ENCODE measurements at regions not wholly inside any gene's neighbourhood (a gene's known extent, or its start where the extent isn't known, plus 50 kb on each side); places are given as distances from the start of the nearest gene placed in this dataset.

GRCh38 chr1:165067829-165068228, 288.7 kb downstream of the LMX1A start:
- in situ Hi-C loops (cut with HindIII; ENCODE audit: low sequenced_read_pairs), result no loop called here
- H3K4me3 ChIP-seq (ENCODE audit: low read depth, low read length), result no peak overlapping the region
- TF ChIP-seq CTCF (IDR thresholded peaks at IDR 0.05; ENCODE audit: low read depth, low read length, missing control alignments), result no peak
- DNase-seq (ENCODE audit: low read depth), result no peak

GRCh38 chr1:165063181-165063965, 293.1 kb downstream of the LMX1A start:
- H3K4me3 ChIP-seq (ENCODE audit: low read depth, low read length), result no peak overlapping the region
- no peak for TF ChIP-seq CTCF (IDR thresholded peaks at IDR 0.05; ENCODE audit: low read depth, low read length, missing control alignments)
- no peak for DNase-seq (ENCODE audit: low read depth)
- in situ Hi-C loops (cut with HindIII; ENCODE audit: low sequenced_read_pairs), result no loop called here

GRCh38 chr1:165062346-165062745, 294.2 kb downstream of the LMX1A start:
- no peak for DNase-seq (ENCODE audit: low read depth)
- H3K4me3 ChIP-seq (ENCODE audit: low read depth, low read length), result no peak overlapping the region
- no peak for TF ChIP-seq CTCF (IDR thresholded peaks at IDR 0.05; ENCODE audit: low read depth, low read length, missing control alignments)
- in situ Hi-C loops (cut with HindIII; ENCODE audit: low sequenced_read_pairs), result no loop called here

GRCh38 chr1:165060285-165060793, 296.2 kb downstream of the LMX1A start:
- no peak for DNase-seq (ENCODE audit: low read depth)
- in situ Hi-C loops (cut with HindIII; ENCODE audit: low sequenced_read_pairs), result no loop called here
- H3K4me3 ChIP-seq (ENCODE audit: low read depth, low read length), result no peak overlapping the region
- TF ChIP-seq CTCF (IDR thresholded peaks at IDR 0.05; ENCODE audit: low read depth, low read length, missing control alignments), result no peak

- in situ Hi-C loops (cut with HindIII; ENCODE audit: low sequenced_read_pairs), result no loop called here
- no peak for DNase-seq (ENCODE audit: low read depth)
- no peak overlapping the region for H3K4me3 ChIP-seq (ENCODE audit: low read depth, low read length)
- no peak for TF ChIP-seq CTCF (IDR thresholded peaks at IDR 0.05; ENCODE audit: low read depth, low read length, missing control alignments)
Observed at GRCh38 chr1:165057956-165058355, 298.6 kb downstream of the LMX1A start.

- no peak for TF ChIP-seq CTCF (IDR thresholded peaks at IDR 0.05; ENCODE audit: low read depth, low read length, missing control alignments)
- in situ Hi-C loops (cut with HindIII; ENCODE audit: low sequenced_read_pairs), result no loop called here
- no peak overlapping the region for H3K4me3 ChIP-seq (ENCODE audit: low read depth, low read length)
- DNase-seq (ENCODE audit: low read depth), result no peak
Observed at GRCh38 chr1:165056914-165057313, 299.6 kb downstream of the LMX1A start.

All from astrocyte of the cerebellum (primary cell).